Right lobe of liver (tissue), 6 donors: ENCODE measurements at regions not wholly inside any gene's neighbourhood (a gene's known extent, or its start where the extent isn't known, plus 50 kb on each side); places are given as distances from the start of the nearest gene placed in this dataset.

ENCODE experiments used
- ATAC-seq, 4 donors: fragments of 200-7000 bp; cut with Tn5 transposase; one replicate each; pipeline ENCODE4 v1.9.1; 2020; ENCODE audit warnings: mild to moderate bottlenecking in 4 of 4, moderate library complexity in 4 of 4
- DNase-seq, 3 donors: peaks; one replicate each; pipeline ENCODE4 v3.0.0-alpha.2; 2020
- H3K27ac ChIP-seq, 3 donors: fragments of 200-600 bp; one replicate each; pipeline ENCODE4 v1.8.0; 2022
- H3K27me3 ChIP-seq, 2 donors: fragments of 200-600 bp; one replicate each; pipeline ENCODE4 v1.8.0; 2022
- H3K36me3 ChIP-seq, 4 donors: fragments of 200-600 bp; sonication (generic) in 1 of 4; one replicate each; pipeline versions ENCODE4 v1.5.1 to v1.8.0; 2017 to 2022; ENCODE audit warnings: control low read depth in 1 of 4
- H3K4me1 ChIP-seq, 4 donors: fragments of 200-600 bp; sonication (generic) in 1 of 4; one replicate each; pipeline versions ENCODE4 v1.5.1 to v1.8.0; 2017 to 2022; ENCODE audit warnings: control low read depth in 1 of 4
- H3K4me3 ChIP-seq, 3 donors: fragments of 200-600 bp; one replicate each; pipeline ENCODE4 v1.8.0; 2022
- H3K9me3 ChIP-seq, 4 donors: fragments of 200-600 bp; sonication (generic) in 1 of 4; one replicate each; pipeline versions ENCODE4 v1.5.1 to v1.8.0; 2017 to 2022; ENCODE audit warnings: control low read depth in 1 of 4
- POLR2A ChIP-seq: fragments of 450-650 bp; IDR thresholded peaks from one replicate; pipeline ENCODE4 v1.6.1; 2017; ENCODE audit warnings: antibody characterized with exemption, mild to moderate bottlenecking
- WGBS: methylation state at CpG from one replicate; pipeline ENCODE4 v1.1.6; 2018; ENCODE audit warnings: low coverage, low lambda C conversion rate; ENCODE audit not compliant: insufficient coverage; ENCODE audit errors: missing lambda C conversion rate; 5-methylcytosine and 5-hydroxymethylcytosine counted together
- intact Hi-C, 2 donors: fragments of 100-400 bp; cut with DNase I; formaldehyde crosslinking; loops; one replicate each; pipeline versions ENCODE4 v1.11.2 to v1.14.1; 2022
- TF ChIP-seq, protein P1 (sequence below), 4 donors: fragments of 200-600 bp in 3 of 4; fragments of 450-650 bp in 1 of 4; IDR thresholded peaks; one replicate each; pipeline versions ENCODE4 v1.5.1 to v1.8.0; 2016 to 2022; ENCODE audit warnings: antibody characterized with exemption in 4 of 4, mild to moderate bottlenecking in 2 of 4
- donor health status: DM: no; HTN: yes; CAD: no.
- donor health status: DM: no; HTN: no; CAD: no.
- donor health status: DM: no; HTN: no; CAD: no.
- donor health status: DM: no; HTN: yes; CAD: no.
- donor health status: DM: no; HTN: yes; CAD: no.

DNA sequence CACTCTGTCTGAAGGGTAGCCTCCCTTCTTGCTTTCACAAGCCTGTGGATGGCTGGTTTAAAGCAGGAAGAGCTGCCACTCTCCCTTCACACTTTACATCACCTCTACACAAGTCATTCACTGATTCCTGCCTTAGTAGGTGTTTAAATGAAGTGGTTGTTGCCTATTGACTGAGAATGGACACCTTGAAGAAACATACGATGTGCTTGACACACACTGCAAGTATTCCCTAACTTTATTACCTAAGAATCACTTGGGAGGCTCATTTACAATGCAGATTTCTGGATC, 230.5 kb downstream of the PIK3R1 start:
- H3K27me3 ChIP-seq: no peaks in the 10 kb centered on the region
- DNase-seq (no peak), ATAC-seq (no peak)
- no peak overlapping the region for H3K27ac ChIP-seq
- intact Hi-C loops: no loop called here
- no peaks in the 10 kb centered on the region for H3K9me3 ChIP-seq
- no peak overlapping the region for H3K4me3 ChIP-seq
- no peak for TF ChIP-seq POLR2A
- TF ChIP-seq, protein P1, sequence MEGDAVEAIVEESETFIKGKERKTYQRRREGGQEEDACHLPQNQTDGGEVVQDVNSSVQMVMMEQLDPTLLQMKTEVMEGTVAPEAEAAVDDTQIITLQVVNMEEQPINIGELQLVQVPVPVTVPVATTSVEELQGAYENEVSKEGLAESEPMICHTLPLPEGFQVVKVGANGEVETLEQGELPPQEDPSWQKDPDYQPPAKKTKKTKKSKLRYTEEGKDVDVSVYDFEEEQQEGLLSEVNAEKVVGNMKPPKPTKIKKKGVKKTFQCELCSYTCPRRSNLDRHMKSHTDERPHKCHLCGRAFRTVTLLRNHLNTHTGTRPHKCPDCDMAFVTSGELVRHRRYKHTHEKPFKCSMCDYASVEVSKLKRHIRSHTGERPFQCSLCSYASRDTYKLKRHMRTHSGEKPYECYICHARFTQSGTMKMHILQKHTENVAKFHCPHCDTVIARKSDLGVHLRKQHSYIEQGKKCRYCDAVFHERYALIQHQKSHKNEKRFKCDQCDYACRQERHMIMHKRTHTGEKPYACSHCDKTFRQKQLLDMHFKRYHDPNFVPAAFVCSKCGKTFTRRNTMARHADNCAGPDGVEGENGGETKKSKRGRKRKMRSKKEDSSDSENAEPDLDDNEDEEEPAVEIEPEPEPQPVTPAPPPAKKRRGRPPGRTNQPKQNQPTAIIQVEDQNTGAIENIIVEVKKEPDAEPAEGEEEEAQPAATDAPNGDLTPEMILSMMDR (IDR thresholded peaks at IDR 0.05): no peak
- H3K4me1 ChIP-seq: peaks cover 0 to 17% (median 0%) of the 10 kb centered on the region in 4 donors
- no peaks in the 10 kb centered on the region for H3K36me3 ChIP-seq
- 88% methylated on average over 1 of the region's 1 CpG for WGBS

GRCh38 chr5:68446487-68446894, 230.9 kb downstream of the PIK3R1 start:
- Histone ChIP-seq H3K9me3 (no peaks in the 10 kb centered on the region), H3K4me3 (no peak overlapping the region), H3K4me1 (peaks cover 0 to 17% (median 0%) of the 10 kb centered on the region in 4 donors), H3K27ac (no peak overlapping the region), H3K36me3 (no peaks in the 10 kb centered on the region), H3K27me3 (no peaks in the 10 kb centered on the region)
- ATAC-seq (no peak), DNase-seq (no peak)
- TF ChIP-seq POLR2A: no peak
- TF ChIP-seq, protein P1 (IDR thresholded peaks at IDR 0.05): no peak
- WGBS: 86% methylated on average over 1 of the region's 1 CpG
- intact Hi-C loops: no loop called here

DNA sequence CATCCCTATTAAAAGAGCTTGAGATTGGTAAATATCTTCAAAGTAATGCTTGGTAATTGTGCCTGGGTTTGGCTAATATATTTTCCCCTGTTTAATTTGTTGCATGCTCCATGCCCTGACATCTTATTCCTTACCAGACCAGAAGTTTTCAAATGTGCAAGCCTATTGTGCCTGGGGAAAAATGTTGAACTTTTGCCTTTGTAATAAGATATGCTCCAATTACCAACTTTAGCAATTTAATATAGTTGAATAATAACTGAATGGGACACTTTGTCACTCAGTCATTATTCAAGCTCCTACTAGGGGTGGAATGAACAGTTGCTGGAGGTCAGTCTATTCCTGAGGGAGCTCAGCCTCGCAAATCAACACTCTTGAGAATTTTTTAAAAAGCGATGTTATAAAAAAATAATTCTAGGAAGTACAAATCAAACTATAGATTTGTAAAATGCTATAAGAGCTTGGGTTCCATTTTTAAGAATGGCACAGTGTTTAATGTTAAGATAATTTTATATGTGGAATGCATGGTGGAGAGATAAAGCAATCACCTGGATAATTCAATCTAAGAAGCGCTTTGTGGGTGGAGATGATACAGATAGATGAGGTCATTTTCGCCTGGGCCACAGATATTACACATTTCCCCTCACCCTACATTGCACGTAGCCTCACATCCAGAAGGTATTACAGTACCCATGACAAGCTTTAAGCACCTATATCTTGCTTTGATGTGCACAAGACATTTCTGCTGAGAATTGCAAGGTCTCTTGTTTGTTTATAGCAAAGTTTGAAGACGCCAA, 231.8 kb downstream of the PIK3R1 start:
- Histone ChIP-seq H3K27ac (no peak overlapping the region), H3K9me3 (no peaks in the 10 kb centered on the region), H3K36me3 (no peaks in the 10 kb centered on the region), H3K4me3 (no peak overlapping the region), H3K4me1 (peaks cover 0 to 17% (median 0%) of the 10 kb centered on the region in 4 donors), H3K27me3 (no peaks in the 10 kb centered on the region)
- ATAC-seq: no peak
- TF ChIP-seq, protein P1 (IDR thresholded peaks at IDR 0.05): no peak
- TF ChIP-seq POLR2A: no peak
- intact Hi-C loops: no loop called here
- 91% methylated on average over 6 of the region's 6 CpGs for WGBS
- DNase-seq: no peak

- intact Hi-C loops: no loop called here
- WGBS: 24% methylated on average over 2 of the region's 3 CpGs
- Histone ChIP-seq H3K27ac (peak overlapping the region in 1 of 3 donors; percentile 67), H3K36me3 (no peaks in the 10 kb centered on the region), H3K9me3 (no peaks in the 10 kb centered on the region), H3K4me3 (no peak overlapping the region), H3K27me3 (no peaks in the 10 kb centered on the region), H3K4me1 (peaks cover 0 to 17% (median 0%) of the 10 kb centered on the region in 4 donors)
- DNase-seq (peak; percentile 54 to 81 (median 79)), ATAC-seq (peak; percentile 53 to 91 (median 84))
- TF ChIP-seq, protein P1 (IDR thresholded peaks at IDR 0.05): no peak
- TF ChIP-seq POLR2A: no peak
Observed at GRCh38 chr5:68449380-68449779, 233.8 kb downstream of the PIK3R1 start.
